ENCODE measurements at regions not wholly inside any gene's neighbourhood (a gene's known extent, or its start where the extent isn't known, plus 50 kb on each side); places are given as distances from the start of the nearest gene placed in this dataset.

DNA sequence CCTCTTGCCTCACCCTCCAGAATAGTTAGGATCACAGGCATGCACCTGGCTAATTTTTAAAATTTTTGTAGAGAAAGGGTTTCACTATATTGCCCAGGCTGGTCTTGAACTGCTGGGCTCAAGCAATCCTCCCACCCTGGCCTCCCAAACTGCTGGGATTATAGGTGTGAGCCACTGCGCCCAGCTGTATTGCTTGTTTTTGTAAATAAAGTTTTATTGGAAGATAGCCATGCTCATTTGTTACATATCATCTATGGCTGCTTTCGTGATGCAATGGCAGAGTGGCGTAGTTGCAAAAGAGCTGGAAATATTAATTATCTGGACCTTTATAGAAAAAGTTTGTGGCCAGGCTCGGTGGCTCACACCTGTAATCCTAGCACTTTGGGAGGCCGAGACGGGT lies 109.4 kb upstream of the SPRED2 start:
- TF ChIP-seq, protein P1, sequence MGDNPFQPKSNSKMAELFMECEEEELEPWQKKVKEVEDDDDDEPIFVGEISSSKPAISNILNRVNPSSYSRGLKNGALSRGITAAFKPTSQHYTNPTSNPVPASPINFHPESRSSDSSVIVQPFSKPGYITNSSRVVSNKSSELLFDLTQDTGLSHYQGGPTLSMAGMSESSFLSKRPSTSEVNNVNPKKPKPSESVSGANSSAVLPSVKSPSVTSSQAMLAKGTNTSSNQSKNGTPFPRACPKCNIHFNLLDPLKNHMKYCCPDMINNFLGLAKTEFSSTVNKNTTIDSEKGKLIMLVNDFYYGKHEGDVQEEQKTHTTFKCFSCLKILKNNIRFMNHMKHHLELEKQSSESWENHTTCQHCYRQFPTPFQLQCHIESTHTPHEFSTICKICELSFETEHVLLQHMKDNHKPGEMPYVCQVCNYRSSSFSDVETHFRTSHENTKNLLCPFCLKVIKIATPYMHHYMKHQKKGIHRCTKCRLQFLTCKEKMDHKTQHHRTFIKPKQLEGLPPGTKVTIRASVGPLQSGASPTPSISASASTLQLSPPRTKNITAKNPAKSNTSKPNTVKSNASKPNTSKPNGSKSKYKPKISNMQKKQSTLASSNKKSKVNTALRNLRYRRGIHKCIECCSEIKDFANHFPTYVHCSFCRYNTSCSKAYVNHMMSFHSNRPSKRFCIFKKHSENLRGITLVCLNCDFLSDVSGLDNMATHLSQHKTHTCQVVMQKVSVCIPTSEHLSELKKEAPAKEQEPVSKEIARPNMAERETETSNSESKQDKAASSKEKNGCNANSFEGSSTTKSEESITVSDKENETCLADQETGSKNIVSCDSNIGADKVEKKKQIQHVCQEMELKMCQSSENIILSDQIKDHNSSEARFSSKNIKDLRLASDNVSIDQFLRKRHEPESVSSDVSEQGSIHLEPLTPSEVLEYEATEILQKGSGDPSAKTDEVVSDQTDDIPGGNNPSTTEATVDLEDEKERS (tag by site-specific recombination; IDR thresholded peaks at IDR 0.05), result no peak
- TF ChIP-seq ZNF433 (tag by site-specific recombination; IDR thresholded peaks at IDR 0.05; ENCODE audit: low read depth) (no peak), ZNF23 (tag by site-specific recombination; IDR thresholded peaks at IDR 0.05; ENCODE audit: borderline replicate concordance) (no peak), MZF1 (tag by site-specific recombination; IDR thresholded peaks at IDR 0.05; ENCODE audit: borderline replicate concordance) (no peak)
- 0 out of 2 replicates have a peak, but pooled peaks cover 2% of the 10 kb centered on the region for H3K4me1 ChIP-seq (ENCODE audit: control insufficient read depth, insufficient read depth, low read length)
- ChIA-PET POLR2A (no interaction called here), CTCF (interaction anchor here (0.9 kb wide), 1 partner anchor 355 kb away, joined by 3 read pairs; no protein-coding TSS in a partner anchor)
- H3K36me3 ChIP-seq (ENCODE audit: control insufficient read depth in 2 of 2, insufficient read depth in 1 of 2, low read length in 2 of 2), result no peaks in the 10 kb centered on the region
- H3K27ac ChIP-seq (ENCODE audit: extremely low read depth, low read depth, low read length), result no peak overlapping the region
- H3K9me3 ChIP-seq (ENCODE audit: control insufficient read depth, insufficient read depth, low read depth, low read length), result no peaks in the 10 kb centered on the region
- H3K4me3 ChIP-seq (ENCODE audit: low read depth, low read length), result no peak overlapping the region

DNA sequence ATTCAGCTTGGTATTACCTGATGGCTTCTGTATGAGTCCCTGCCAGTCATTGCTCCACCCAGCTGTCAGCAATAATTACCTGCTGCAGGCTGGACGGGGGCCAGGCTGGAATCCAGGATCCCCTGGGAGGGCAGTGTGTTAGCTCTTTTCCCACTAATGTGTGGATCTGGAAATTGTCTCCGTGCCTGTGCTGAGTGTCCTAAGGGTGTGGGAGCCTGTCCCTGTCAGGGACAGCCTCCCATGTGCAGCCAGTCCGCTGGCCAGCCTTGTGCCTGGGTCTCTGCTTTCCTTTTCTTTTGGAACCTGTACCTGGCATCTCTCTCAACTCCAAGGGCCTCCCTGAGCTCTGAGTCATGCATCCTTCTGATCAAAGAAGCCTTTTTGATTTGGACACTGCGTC lies 107.2 kb upstream of the SPRED2 start:
- H3K4me1 ChIP-seq (ENCODE audit: control insufficient read depth, insufficient read depth, low read length), result 0 out of 2 replicates have a peak, but pooled peaks cover 2% of the 10 kb centered on the region
- POLR2A ChIA-PET, result no interaction called here
- CTCF ChIA-PET, result interaction anchor here (0.5 to 1.3 kb wide), 4 partner anchors 8 to 268 kb away, joined by 4 read pairs; no protein-coding TSS in a partner anchor
- no peaks in the 10 kb centered on the region for H3K36me3 ChIP-seq (ENCODE audit: control insufficient read depth in 2 of 2, insufficient read depth in 1 of 2, low read length in 2 of 2)
- H3K9me3 ChIP-seq (ENCODE audit: control insufficient read depth, insufficient read depth, low read depth, low read length), result no peaks in the 10 kb centered on the region
- TF ChIP-seq ZNF560 (tag by site-specific recombination; IDR thresholded peaks at IDR 0.05; ENCODE audit: borderline replicate concordance), result no peak
- TF ChIP-seq SCRT2 (tag by site-specific recombination; IDR thresholded peaks at IDR 0.05), result 0 out of 2 replicates have a peak, but pooled peaks have one; percentile 16
- no peak overlapping the region for H3K27ac ChIP-seq (ENCODE audit: extremely low read depth, low read depth, low read length)
- no peak overlapping the region for H3K4me3 ChIP-seq (ENCODE audit: low read depth, low read length)

DNA sequence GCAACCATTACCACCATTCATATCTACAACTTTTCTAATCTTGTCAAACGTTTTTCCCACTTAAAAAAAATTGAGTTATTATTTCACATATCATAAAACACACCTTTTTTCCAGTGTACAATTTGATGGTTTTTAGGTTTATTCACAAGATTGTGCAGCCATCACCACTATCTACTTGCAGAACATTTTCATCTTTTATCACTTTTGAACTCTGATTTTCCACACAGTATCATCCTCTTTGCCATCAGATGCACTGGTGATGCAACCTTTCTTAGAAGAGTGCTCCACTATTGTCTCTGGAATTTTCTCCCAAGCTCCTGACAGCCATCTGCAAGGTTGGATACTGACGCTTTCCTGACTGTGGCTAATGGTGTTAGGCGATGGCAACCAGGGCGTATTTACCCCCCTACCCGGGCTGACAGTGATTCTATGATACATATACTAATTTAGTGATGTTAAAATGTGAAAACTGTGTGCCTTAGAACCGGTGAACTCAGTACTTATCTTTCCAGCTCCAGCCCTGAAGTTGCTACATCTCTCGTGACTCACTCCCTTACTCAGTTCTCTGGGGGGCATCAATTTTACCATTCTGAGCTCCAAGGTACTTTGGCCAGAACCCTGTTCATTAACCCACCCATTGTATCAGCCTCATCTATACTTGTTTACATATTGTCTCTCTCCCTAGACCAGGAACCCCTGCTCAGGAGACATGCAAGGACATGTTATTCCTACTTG lies 105.4 kb upstream of the SPRED2 start:
- CTCF ChIA-PET, result no interaction called here
- POLR2A ChIA-PET, result no interaction called here
- TF ChIP-seq, protein P2, sequence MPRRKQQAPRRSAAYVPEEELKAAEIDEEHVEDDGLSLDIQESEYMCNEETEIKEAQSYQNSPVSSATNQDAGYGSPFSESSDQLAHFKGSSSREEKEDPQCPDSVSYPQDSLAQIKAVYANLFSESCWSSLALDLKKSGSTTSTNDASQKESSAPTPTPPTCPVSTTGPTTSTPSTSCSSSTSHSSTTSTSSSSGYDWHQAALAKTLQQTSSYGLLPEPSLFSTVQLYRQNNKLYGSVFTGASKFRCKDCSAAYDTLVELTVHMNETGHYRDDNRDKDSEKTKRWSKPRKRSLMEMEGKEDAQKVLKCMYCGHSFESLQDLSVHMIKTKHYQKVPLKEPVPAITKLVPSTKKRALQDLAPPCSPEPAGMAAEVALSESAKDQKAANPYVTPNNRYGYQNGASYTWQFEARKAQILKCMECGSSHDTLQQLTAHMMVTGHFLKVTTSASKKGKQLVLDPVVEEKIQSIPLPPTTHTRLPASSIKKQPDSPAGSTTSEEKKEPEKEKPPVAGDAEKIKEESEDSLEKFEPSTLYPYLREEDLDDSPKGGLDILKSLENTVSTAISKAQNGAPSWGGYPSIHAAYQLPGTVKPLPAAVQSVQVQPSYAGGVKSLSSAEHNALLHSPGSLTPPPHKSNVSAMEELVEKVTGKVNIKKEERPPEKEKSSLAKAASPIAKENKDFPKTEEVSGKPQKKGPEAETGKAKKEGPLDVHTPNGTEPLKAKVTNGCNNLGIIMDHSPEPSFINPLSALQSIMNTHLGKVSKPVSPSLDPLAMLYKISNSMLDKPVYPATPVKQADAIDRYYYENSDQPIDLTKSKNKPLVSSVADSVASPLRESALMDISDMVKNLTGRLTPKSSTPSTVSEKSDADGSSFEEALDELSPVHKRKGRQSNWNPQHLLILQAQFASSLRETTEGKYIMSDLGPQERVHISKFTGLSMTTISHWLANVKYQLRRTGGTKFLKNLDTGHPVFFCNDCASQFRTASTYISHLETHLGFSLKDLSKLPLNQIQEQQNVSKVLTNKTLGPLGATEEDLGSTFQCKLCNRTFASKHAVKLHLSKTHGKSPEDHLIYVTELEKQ (tag by site-specific recombination; IDR thresholded peaks at IDR 0.05; ENCODE audit: borderline replicate concordance), result no peak
- TF ChIP-seq ZNF677 (tag by site-specific recombination; IDR thresholded peaks at IDR 0.05) (no peak), ZNF623 (tag by site-specific recombination; IDR thresholded peaks at IDR 0.05) (no peak), SCRT1 (tag by site-specific recombination; IDR thresholded peaks at IDR 0.05; ENCODE audit: borderline replicate concordance) (no peak), ZNF341 (tag by site-specific recombination; IDR thresholded peaks at IDR 0.05; ENCODE audit: low read depth) (no peak), ZEB2 (tag by site-specific recombination; IDR thresholded peaks at IDR 0.05) (no peak), ZNF157 (tag by site-specific recombination; IDR thresholded peaks at IDR 0.05) (no peak), BCL11A (tag by site-specific recombination; IDR thresholded peaks at IDR 0.05; ENCODE audit: low read depth) (no peak), ZNF292 (tag by site-specific recombination; IDR thresholded peaks at IDR 0.05; ENCODE audit: borderline replicate concordance, low read depth) (no peak), ZNF10 (tag by site-specific recombination; IDR thresholded peaks at IDR 0.05) (no peak), ZNF654 (tag by site-specific recombination; IDR thresholded peaks at IDR 0.05; ENCODE audit: low read depth) (no peak), TCF7L2 (IDR thresholded peaks at IDR 0.05; ENCODE audit: borderline replicate concordance, low read depth, low read length) (no peak)
- TF ChIP-seq, protein P3, sequence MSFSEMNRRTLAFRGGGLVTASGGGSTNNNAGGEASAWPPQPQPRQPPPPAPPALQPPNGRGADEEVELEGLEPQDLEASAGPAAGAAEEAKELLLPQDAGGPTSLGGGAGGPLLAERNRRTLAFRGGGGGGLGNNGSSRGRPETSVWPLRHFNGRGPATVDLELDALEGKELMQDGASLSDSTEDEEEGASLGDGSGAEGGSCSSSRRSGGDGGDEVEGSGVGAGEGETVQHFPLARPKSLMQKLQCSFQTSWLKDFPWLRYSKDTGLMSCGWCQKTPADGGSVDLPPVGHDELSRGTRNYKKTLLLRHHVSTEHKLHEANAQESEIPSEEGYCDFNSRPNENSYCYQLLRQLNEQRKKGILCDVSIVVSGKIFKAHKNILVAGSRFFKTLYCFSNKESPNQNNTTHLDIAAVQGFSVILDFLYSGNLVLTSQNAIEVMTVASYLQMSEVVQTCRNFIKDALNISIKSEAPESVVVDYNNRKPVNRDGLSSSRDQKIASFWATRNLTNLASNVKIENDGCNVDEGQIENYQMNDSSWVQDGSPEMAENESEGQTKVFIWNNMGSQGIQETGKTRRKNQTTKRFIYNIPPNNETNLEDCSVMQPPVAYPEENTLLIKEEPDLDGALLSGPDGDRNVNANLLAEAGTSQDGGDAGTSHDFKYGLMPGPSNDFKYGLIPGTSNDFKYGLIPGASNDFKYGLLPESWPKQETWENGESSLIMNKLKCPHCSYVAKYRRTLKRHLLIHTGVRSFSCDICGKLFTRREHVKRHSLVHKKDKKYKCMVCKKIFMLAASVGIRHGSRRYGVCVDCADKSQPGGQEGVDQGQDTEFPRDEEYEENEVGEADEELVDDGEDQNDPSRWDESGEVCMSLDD (tag by site-specific recombination; IDR thresholded peaks at IDR 0.05), result no peak
- TF ChIP-seq, protein P4, sequence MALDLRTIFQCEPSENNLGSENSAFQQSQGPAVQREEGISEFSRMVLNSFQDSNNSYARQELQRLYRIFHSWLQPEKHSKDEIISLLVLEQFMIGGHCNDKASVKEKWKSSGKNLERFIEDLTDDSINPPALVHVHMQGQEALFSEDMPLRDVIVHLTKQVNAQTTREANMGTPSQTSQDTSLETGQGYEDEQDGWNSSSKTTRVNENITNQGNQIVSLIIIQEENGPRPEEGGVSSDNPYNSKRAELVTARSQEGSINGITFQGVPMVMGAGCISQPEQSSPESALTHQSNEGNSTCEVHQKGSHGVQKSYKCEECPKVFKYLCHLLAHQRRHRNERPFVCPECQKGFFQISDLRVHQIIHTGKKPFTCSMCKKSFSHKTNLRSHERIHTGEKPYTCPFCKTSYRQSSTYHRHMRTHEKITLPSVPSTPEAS (tag by site-specific recombination; IDR thresholded peaks at IDR 0.05), result no peak

More for the DNA sequence above, 105.4 kb upstream of the SPRED2 start:
- 0 out of 2 replicates have a peak, but pooled peaks cover 2% of the 10 kb centered on the region for H3K4me1 ChIP-seq (ENCODE audit: control insufficient read depth, insufficient read depth, low read length)
- H3K27ac ChIP-seq (ENCODE audit: extremely low read depth, low read depth, low read length), result no peak overlapping the region
- H3K36me3 ChIP-seq (ENCODE audit: control insufficient read depth in 2 of 2, insufficient read depth in 1 of 2, low read length in 2 of 2), result no peaks in the 10 kb centered on the region
- H3K4me3 ChIP-seq (ENCODE audit: low read depth, low read length), result no peak overlapping the region
- no peaks in the 10 kb centered on the region for H3K9me3 ChIP-seq (ENCODE audit: control insufficient read depth, insufficient read depth, low read depth, low read length)
